Liver (tissue), 3 donors: ENCODE measurements at regions not wholly inside any gene's neighbourhood (a gene's known extent, or its start where the extent isn't known, plus 50 kb on each side); places are given as distances from the start of the nearest gene placed in this dataset.

Source experiments
- EGR1 ChIP-seq, 2 donors: IDR thresholded peaks; 2 replicates each; pipeline ENCODE4 v1.6.1; 2016 to 2018; ENCODE audit warnings: antibody characterized with exemption in 2 of 2, low read depth in 2 of 2
- GABPA ChIP-seq, 2 donors: IDR thresholded peaks in 1 of 2; conservative IDR thresholded peaks in 1 of 2; 2 replicates each; pipeline ENCODE4 v1.6.1; 2016; ENCODE audit warnings: antibody characterized with exemption in 2 of 2, mild to moderate bottlenecking in 1 of 2, moderate library complexity in 1 of 2
- HNF4A ChIP-seq, 2 donors: conservative IDR thresholded peaks; 2 replicates each; pipeline ENCODE4 v1.6.1; 2016; ENCODE audit warnings: antibody characterized with exemption in 2 of 2, mild to moderate bottlenecking in 2 of 2
- YY1 ChIP-seq: IDR thresholded peaks from 2 replicates; pipeline ENCODE4 v1.6.1; 2016; ENCODE audit warnings: antibody characterized with exemption, mild to moderate bottlenecking
- TF ChIP-seq, protein P1 (sequence below): fragments of 150-350 bp; IDR thresholded peaks from 2 replicates; pipeline ENCODE4 v1.5.1; 2017; ENCODE audit warnings: improper control_type of control experiment, low read depth, low read length; ENCODE audit not compliant: missing input control
- TF ChIP-seq, protein P2 (sequence below): IDR thresholded peaks from 2 replicates; pipeline ENCODE4 v1.6.1; 2016; ENCODE audit warnings: antibody characterized with exemption, mild to moderate bottlenecking
- TF ChIP-seq, protein P3 (sequence below): IDR thresholded peaks from 2 replicates; pipeline ENCODE4 v1.6.1; 2016; ENCODE audit warnings: antibody characterized with exemption
- TF ChIP-seq, protein P4 (sequence below): IDR thresholded peaks from 2 replicates; pipeline ENCODE4 v1.6.1; 2016; ENCODE audit warnings: antibody characterized with exemption
- donor health status: healthy.
- donor health status: healthy.

DNA sequence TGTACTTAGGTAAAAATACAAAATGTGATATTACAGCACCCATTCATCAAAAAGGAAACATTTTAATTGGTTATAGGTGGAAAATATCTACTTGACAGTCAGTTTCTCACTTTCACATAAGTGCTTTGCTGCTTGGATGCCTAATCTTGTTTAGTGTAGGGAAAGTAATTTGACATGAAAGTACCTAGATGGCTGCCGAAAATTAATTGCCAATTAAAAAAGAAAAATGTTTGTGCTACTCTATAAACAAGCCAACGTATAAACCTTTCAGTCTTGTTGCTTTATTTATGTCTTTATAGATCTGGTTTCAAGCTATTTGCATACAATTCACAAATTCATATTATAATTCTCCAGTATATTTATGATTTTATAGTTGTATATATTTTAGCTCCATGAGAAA is 729.9 kb downstream of the DACH1 start:
- TF ChIP-seq, protein P1, sequence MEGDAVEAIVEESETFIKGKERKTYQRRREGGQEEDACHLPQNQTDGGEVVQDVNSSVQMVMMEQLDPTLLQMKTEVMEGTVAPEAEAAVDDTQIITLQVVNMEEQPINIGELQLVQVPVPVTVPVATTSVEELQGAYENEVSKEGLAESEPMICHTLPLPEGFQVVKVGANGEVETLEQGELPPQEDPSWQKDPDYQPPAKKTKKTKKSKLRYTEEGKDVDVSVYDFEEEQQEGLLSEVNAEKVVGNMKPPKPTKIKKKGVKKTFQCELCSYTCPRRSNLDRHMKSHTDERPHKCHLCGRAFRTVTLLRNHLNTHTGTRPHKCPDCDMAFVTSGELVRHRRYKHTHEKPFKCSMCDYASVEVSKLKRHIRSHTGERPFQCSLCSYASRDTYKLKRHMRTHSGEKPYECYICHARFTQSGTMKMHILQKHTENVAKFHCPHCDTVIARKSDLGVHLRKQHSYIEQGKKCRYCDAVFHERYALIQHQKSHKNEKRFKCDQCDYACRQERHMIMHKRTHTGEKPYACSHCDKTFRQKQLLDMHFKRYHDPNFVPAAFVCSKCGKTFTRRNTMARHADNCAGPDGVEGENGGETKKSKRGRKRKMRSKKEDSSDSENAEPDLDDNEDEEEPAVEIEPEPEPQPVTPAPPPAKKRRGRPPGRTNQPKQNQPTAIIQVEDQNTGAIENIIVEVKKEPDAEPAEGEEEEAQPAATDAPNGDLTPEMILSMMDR = no peak
- TF ChIP-seq, protein P2, sequence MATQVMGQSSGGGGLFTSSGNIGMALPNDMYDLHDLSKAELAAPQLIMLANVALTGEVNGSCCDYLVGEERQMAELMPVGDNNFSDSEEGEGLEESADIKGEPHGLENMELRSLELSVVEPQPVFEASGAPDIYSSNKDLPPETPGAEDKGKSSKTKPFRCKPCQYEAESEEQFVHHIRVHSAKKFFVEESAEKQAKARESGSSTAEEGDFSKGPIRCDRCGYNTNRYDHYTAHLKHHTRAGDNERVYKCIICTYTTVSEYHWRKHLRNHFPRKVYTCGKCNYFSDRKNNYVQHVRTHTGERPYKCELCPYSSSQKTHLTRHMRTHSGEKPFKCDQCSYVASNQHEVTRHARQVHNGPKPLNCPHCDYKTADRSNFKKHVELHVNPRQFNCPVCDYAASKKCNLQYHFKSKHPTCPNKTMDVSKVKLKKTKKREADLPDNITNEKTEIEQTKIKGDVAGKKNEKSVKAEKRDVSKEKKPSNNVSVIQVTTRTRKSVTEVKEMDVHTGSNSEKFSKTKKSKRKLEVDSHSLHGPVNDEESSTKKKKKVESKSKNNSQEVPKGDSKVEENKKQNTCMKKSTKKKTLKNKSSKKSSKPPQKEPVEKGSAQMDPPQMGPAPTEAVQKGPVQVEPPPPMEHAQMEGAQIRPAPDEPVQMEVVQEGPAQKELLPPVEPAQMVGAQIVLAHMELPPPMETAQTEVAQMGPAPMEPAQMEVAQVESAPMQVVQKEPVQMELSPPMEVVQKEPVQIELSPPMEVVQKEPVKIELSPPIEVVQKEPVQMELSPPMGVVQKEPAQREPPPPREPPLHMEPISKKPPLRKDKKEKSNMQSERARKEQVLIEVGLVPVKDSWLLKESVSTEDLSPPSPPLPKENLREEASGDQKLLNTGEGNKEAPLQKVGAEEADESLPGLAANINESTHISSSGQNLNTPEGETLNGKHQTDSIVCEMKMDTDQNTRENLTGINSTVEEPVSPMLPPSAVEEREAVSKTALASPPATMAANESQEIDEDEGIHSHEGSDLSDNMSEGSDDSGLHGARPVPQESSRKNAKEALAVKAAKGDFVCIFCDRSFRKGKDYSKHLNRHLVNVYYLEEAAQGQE = no peak
- TF ChIP-seq YY1 = no peak
- TF ChIP-seq, protein P3, sequence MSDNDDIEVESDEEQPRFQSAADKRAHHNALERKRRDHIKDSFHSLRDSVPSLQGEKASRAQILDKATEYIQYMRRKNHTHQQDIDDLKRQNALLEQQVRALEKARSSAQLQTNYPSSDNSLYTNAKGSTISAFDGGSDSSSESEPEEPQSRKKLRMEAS = no peak
- TF ChIP-seq GABPA (IDR thresholded peaks at IDR 0.05 in 1 of 2, conservative IDR thresholded peaks at IDR 0.05 in 1 of 2) = no peak
- TF ChIP-seq, protein P4, sequence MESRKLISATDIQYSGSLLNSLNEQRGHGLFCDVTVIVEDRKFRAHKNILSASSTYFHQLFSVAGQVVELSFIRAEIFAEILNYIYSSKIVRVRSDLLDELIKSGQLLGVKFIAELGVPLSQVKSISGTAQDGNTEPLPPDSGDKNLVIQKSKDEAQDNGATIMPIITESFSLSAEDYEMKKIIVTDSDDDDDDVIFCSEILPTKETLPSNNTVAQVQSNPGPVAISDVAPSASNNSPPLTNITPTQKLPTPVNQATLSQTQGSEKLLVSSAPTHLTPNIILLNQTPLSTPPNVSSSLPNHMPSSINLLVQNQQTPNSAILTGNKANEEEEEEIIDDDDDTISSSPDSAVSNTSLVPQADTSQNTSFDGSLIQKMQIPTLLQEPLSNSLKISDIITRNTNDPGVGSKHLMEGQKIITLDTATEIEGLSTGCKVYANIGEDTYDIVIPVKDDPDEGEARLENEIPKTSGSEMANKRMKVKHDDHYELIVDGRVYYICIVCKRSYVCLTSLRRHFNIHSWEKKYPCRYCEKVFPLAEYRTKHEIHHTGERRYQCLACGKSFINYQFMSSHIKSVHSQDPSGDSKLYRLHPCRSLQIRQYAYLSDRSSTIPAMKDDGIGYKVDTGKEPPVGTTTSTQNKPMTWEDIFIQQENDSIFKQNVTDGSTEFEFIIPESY = no peak
- no peak for TF ChIP-seq EGR1 (IDR thresholded peaks at IDR 0.05; ENCODE audit: low read depth in 2 of 2)
- no peak for TF ChIP-seq HNF4A (conservative IDR thresholded peaks at IDR 0.05)
